Eye (tissue), 1 donor: ENCODE measurements at regions not wholly inside any gene's neighbourhood (a gene's known extent, or its start where the extent isn't known, plus 50 kb on each side); places are given as distances from the start of the nearest gene placed in this dataset.

Experiments
- DNase-seq: peaks from one replicate; pipeline ENCODE4 v3.0.0-alpha.2; 2015

- DNase-seq, result no peak
Observed at GRCh38 chr11:109564241-109564640, 142.3 kb downstream of the C11orf87 start.

GRCh38 chr11:109582470-109582869, 160.5 kb downstream of the C11orf87 start:
- DNase-seq, result no peak

- no peak for DNase-seq
Observed at GRCh38 chr11:109584001-109584972, 162.3 kb downstream of the C11orf87 start.

GRCh38 chr11:109586789-109587188, 164.8 kb downstream of the C11orf87 start:
- DNase-seq, result no peak

- no peak for DNase-seq
Observed at GRCh38 chr11:109590782-109591181, 168.8 kb downstream of the C11orf87 start.

- DNase-seq, result no peak
Observed at GRCh38 chr11:109597336-109597735, 175.3 kb downstream of the C11orf87 start.

GRCh38 chr11:109604481-109605400, 182.8 kb downstream of the C11orf87 start:
- peak; percentile 46 for DNase-seq

- DNase-seq, result no peak
Observed at GRCh38 chr11:109606256-109606655, 184.3 kb downstream of the C11orf87 start.

GRCh38 chr11:109609454-109610185, 187.6 kb downstream of the C11orf87 start:
- no peak for DNase-seq

- no peak for DNase-seq
Observed at GRCh38 chr11:109612496-109612895, 190.5 kb downstream of the C11orf87 start.

- DNase-seq, result no peak
Observed at GRCh38 chr11:109619498-109619897, 197.5 kb downstream of the C11orf87 start.

GRCh38 chr11:109629734-109630133, 207.7 kb downstream of the C11orf87 start:
- no peak for DNase-seq

GRCh38 chr11:109641549-109641948, 219.6 kb downstream of the C11orf87 start:
- peak; percentile 75 for DNase-seq

- peak; percentile 15 for DNase-seq
Observed at GRCh38 chr11:109644152-109644551, 222.2 kb downstream of the C11orf87 start.

GRCh38 chr11:109648804-109649203, 226.8 kb downstream of the C11orf87 start:
- DNase-seq, result no peak

GRCh38 chr11:109654091-109654490, 232.1 kb downstream of the C11orf87 start:
- DNase-seq, result no peak

- DNase-seq, result no peak
Observed at GRCh38 chr11:109658190-109658589, 236.2 kb downstream of the C11orf87 start.

- no peak for DNase-seq
Observed at GRCh38 chr11:109667719-109668118, 245.7 kb downstream of the C11orf87 start.

GRCh38 chr11:109668973-109669634, 247.1 kb downstream of the C11orf87 start:
- no peak for DNase-seq

- DNase-seq, result no peak
Observed at GRCh38 chr11:109677231-109677630, 255.2 kb downstream of the C11orf87 start.

- no peak for DNase-seq
Observed at GRCh38 chr11:109677876-109678275, 255.9 kb downstream of the C11orf87 start.

- DNase-seq, result no peak
Observed at GRCh38 chr11:109680127-109680526, 258.1 kb downstream of the C11orf87 start.
